Caco-2 (cell line): ENCODE measurements at regions not wholly inside any gene's neighbourhood (a gene's known extent, or its start where the extent isn't known, plus 50 kb on each side); places are given as distances from the start of the nearest gene placed in this dataset.

Experiments
- BruUV-seq: library from RNA; stranded (reverse); fragments of 400-500 nt; replicated peaks from 2 replicates; lab custom pipeline; 2021; lab: Mats Ljungman, UMichigan
- CTCF ChIA-PET: fragments of 300-600 bp; sonication (Branson Sonifier 250); formaldehyde crosslinking; loops from one replicate; lab custom pipeline; 2022; ENCODE audit warnings: antibody characterized with exemption; lab: Charles Lee
- POLR2A ChIA-PET: fragments of 300-600 bp; sonication (Branson Sonifier 250); formaldehyde crosslinking; loops from one replicate; lab custom pipeline; 2022; ENCODE audit warnings: antibody characterized with exemption; lab: Charles Lee
- DNase-seq, 2 experiments: peaks; one replicate each; pipeline versions ENCODE4 v3.0.0 to v3.0.0-alpha.2; 2020 to 2022
- H3K27me3 ChIP-seq: replicated peaks from 2 replicates; pipeline ENCODE4 v1.6.0; 2011; ENCODE audit warnings: low read length; ENCODE audit not compliant: control insufficient read depth, insufficient read depth
- H3K36me3 ChIP-seq: 2 replicates; pipeline ENCODE4 v1.5.1; 2011; ENCODE audit warnings: low read length; ENCODE audit not compliant: control insufficient read depth, insufficient read depth
- H3K4me1 ChIP-seq: fragments of 250-450 bp; sonication (Bioruptor Pico); 2 replicates; pipeline ENCODE4 v1.5.1; 2020; ENCODE audit warnings: mild to moderate bottlenecking
- H3K4me3 ChIP-seq: 2 replicates; pipeline ENCODE4 v1.5.1; 2011; ENCODE audit warnings: low read depth, mild to moderate bottlenecking, control low read depth, low read length
- H3K9me3 ChIP-seq: fragments of 250-450 bp; sonication (Bioruptor Pico); 2 replicates; pipeline ENCODE4 v1.5.1; 2020; ENCODE audit warnings: mild to moderate bottlenecking, moderate library complexity
- H3K27ac Mint-ChIP-seq: one replicate; pipeline ENCODE4 v1.8.0; 2022; ENCODE audit warnings: mixed read lengths; ENCODE audit not compliant: unreplicated experiment
- H3K27me3 Mint-ChIP-seq: one replicate; pipeline ENCODE4 v1.8.0; 2022; ENCODE audit warnings: mixed read lengths; ENCODE audit not compliant: insufficient read depth, unreplicated experiment
- H3K36me3 Mint-ChIP-seq: one replicate; pipeline ENCODE4 v1.8.0; 2022; ENCODE audit warnings: mild to moderate bottlenecking, mixed read lengths; ENCODE audit not compliant: insufficient read depth, unreplicated experiment
- H3K4me1 Mint-ChIP-seq: one replicate; pipeline ENCODE4 v1.8.0; 2022; ENCODE audit warnings: low read depth, mixed read lengths; ENCODE audit not compliant: unreplicated experiment
- H3K4me3 Mint-ChIP-seq: one replicate; pipeline ENCODE4 v1.8.0; 2022; ENCODE audit warnings: mild to moderate bottlenecking, moderate library complexity, mixed read lengths; ENCODE audit not compliant: unreplicated experiment
- H3K9me3 Mint-ChIP-seq: one replicate; pipeline ENCODE4 v1.8.0; 2022; ENCODE audit warnings: mixed read lengths; ENCODE audit not compliant: unreplicated experiment
- intact Hi-C: fragments of 100-400 bp; cut with micrococcal nuclease; formaldehyde crosslinking; loops from one replicate; pipeline ENCODE4 v1.10.0; 2022; ENCODE audit not compliant: unreplicated experiment
- TF ChIP-seq, protein P1 (sequence below), 2 experiments: fragments of 200-600 bp in 1 of 2; IDR thresholded peaks; 1 replicate in 1 of 2; 2 replicates in 1 of 2; pipeline versions ENCODE4 v1.5.1 to v1.8.0; 2011 to 2022; ENCODE audit warnings: antibody characterized with exemption in 1 of 2, control low read depth in 1 of 2, inconsistent platforms in 1 of 2, low read depth in 1 of 2, low read length in 1 of 2, mild to moderate bottlenecking in 1 of 2, moderate library complexity in 1 of 2; ENCODE audit not compliant: insufficient read depth in 1 of 2, severe bottlenecking in 1 of 2, unreplicated experiment in 1 of 2

DNA sequence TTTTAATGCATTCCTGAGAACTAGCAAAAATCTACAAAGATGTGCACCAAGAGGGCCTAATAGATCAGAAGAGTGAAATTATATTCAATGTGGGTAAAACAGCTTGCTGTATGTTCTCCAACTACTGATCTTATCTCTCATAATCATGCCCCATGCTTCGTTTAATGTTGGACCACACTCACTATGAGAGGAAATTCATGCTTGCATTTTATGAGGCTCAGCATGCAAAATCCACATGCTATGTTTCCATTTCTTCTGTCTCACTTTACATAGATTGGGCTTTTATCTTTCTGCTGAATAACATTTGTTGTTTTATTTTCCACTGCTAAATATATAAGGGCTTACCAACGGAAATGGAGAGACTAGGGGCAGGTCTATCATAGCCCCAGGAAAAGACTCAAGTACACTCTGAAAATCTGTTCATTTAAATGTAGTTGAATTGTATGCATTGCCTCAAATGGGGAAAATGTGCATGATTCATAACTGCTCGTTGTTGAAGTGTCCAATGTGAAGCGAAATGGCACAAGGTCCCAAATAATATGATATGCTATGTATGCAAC, 474.2 kb downstream of the EFNA5 start:
- Mint-ChIP-seq H3K9me3 (no peaks in the 10 kb centered on the region), H3K4me3 (no peak overlapping the region)
- POLR2A ChIA-PET, result no interaction called here

DNA sequence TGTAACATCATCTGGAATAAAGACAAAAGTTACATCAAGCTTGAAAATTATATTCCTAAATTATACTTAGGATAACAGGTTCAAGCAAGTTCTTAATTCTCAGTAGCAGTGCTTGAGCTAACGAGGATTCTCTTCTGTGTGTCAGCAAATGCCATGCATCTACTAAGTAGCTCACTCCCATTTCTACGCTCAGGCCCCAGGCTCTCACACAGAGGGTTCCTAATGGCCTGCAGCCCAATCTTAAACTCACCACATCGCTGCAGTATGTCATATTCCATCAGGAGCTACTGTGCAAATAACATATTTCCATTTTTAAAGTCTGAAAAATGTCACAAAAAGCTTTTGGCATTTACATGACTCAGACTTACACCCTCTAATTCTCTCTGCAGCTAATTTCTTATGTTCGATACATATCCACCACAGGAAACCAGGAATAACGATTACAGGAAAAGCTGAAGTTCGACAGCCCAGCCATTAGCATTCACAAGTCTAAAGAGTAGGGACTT, 474.8 kb downstream of the EFNA5 start:
- no peaks in the 10 kb centered on the region for H3K36me3 Mint-ChIP-seq
- Histone ChIP-seq H3K4me3 (no peak overlapping the region), H3K36me3 (no peaks in the 10 kb centered on the region), H3K27me3 (no peaks in the 10 kb centered on the region), H3K4me1 (no peaks in the 10 kb centered on the region), H3K9me3 (no peaks in the 10 kb centered on the region)
- H3K4me3 Mint-ChIP-seq, result no peak overlapping the region
- H3K4me1 Mint-ChIP-seq, result no peaks in the 10 kb centered on the region
- TF ChIP-seq, protein P1, sequence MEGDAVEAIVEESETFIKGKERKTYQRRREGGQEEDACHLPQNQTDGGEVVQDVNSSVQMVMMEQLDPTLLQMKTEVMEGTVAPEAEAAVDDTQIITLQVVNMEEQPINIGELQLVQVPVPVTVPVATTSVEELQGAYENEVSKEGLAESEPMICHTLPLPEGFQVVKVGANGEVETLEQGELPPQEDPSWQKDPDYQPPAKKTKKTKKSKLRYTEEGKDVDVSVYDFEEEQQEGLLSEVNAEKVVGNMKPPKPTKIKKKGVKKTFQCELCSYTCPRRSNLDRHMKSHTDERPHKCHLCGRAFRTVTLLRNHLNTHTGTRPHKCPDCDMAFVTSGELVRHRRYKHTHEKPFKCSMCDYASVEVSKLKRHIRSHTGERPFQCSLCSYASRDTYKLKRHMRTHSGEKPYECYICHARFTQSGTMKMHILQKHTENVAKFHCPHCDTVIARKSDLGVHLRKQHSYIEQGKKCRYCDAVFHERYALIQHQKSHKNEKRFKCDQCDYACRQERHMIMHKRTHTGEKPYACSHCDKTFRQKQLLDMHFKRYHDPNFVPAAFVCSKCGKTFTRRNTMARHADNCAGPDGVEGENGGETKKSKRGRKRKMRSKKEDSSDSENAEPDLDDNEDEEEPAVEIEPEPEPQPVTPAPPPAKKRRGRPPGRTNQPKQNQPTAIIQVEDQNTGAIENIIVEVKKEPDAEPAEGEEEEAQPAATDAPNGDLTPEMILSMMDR (IDR thresholded peaks at IDR 0.05; ENCODE audit: insufficient read depth in 1 of 2, low read depth in 1 of 2, low read length in 1 of 2, severe bottlenecking in 1 of 2, unreplicated experiment in 1 of 2), result no peak
- intact Hi-C loops, result no loop called here
- H3K27ac Mint-ChIP-seq, result no peak overlapping the region
- POLR2A ChIA-PET, result no interaction called here
- no peak for DNase-seq
- CTCF ChIA-PET, result no interaction called here
- BruUV-seq, result no TSS peak
- no peaks in the 10 kb centered on the region for H3K9me3 Mint-ChIP-seq
- peaks cover 3% of the 10 kb centered on the region for H3K27me3 Mint-ChIP-seq

More for the DNA sequence above, 474.2 kb downstream of the EFNA5 start:
- intact Hi-C loops, result no loop called here
- TF ChIP-seq, protein P1 (IDR thresholded peaks at IDR 0.05; ENCODE audit: insufficient read depth in 1 of 2, low read depth in 1 of 2, low read length in 1 of 2, severe bottlenecking in 1 of 2, unreplicated experiment in 1 of 2), result no peak
- H3K36me3 Mint-ChIP-seq, result no peaks in the 10 kb centered on the region
- DNase-seq, result no peak
- H3K4me3 ChIP-seq, result no peak overlapping the region
- CTCF ChIA-PET, result no interaction called here
- no peaks in the 10 kb centered on the region for H3K4me1 Mint-ChIP-seq
- H3K27me3 ChIP-seq, result no peaks in the 10 kb centered on the region
- H3K27me3 Mint-ChIP-seq, result peaks cover 3% of the 10 kb centered on the region
- H3K9me3 ChIP-seq, result no peaks in the 10 kb centered on the region
- H3K27ac Mint-ChIP-seq, result no peak overlapping the region
- BruUV-seq, result no TSS peak
- no peaks in the 10 kb centered on the region for H3K36me3 ChIP-seq
- no peaks in the 10 kb centered on the region for H3K4me1 ChIP-seq

DNA sequence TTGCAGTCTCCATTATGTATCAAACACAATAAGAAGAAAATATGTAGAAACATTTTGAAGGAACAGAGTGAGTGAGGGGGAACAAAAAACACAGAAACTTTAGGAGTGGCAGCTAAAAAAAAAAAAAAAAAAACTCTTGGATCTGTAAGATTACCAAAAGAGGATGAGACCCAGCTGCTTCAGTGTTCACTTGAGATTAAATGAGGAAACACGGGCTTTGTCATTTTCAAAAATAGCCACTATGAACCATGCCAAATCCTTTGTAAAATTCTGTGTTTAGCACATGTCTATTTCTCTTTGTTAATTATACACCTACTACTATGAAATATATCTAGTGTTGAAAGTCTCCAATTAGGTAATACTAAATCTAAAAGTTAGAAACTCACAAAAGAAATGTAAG, 485.9 kb downstream of the EFNA5 start:
- TF ChIP-seq, protein P1 (IDR thresholded peaks at IDR 0.05; ENCODE audit: insufficient read depth in 1 of 2, low read depth in 1 of 2, low read length in 1 of 2, severe bottlenecking in 1 of 2, unreplicated experiment in 1 of 2), result no peak
- DNase-seq, result no peak
- no peak overlapping the region for H3K27ac Mint-ChIP-seq
- H3K27me3 ChIP-seq, result no peaks in the 10 kb centered on the region
- H3K4me3 ChIP-seq, result no peak overlapping the region
- CTCF ChIA-PET, result no interaction called here
- no TSS peak for BruUV-seq
- POLR2A ChIA-PET, result no interaction called here
- no peaks in the 10 kb centered on the region for H3K36me3 ChIP-seq
- no peaks in the 10 kb centered on the region for H3K9me3 Mint-ChIP-seq
- H3K27me3 Mint-ChIP-seq, result peaks cover 5% of the 10 kb centered on the region
- H3K4me1 Mint-ChIP-seq, result no peaks in the 10 kb centered on the region
- H3K4me1 ChIP-seq, result no peaks in the 10 kb centered on the region
- H3K4me3 Mint-ChIP-seq, result no peak overlapping the region
- intact Hi-C loops, result no loop called here
- H3K36me3 Mint-ChIP-seq, result no peaks in the 10 kb centered on the region
- no peaks in the 10 kb centered on the region for H3K9me3 ChIP-seq
